GM19023 (cell line): ENCODE measurements at regions not wholly inside any gene's neighbourhood (a gene's known extent, or its start where the extent isn't known, plus 50 kb on each side); places are given as distances from the start of the nearest gene placed in this dataset.
"Not testable (repeated sequence)": the region's sequence is repeated elsewhere in the genome, so short reads cannot be mapped to it uniquely, and the experiment has no call there.

Experiments used
- ATAC-seq: cut with Tn5 transposase; IDR thresholded peaks from one replicate; pipeline ENCODE4 v1.9.1; 2021; ENCODE audit warnings: mild to moderate bottlenecking, moderate library complexity; ENCODE audit not compliant: unreplicated experiment

GRCh38 chr1:182172699-182173098, 111.2 kb upstream of the ZNF648 start:
- no peak for ATAC-seq

GRCh38 chr1:182170891-182171461, 109.5 kb upstream of the ZNF648 start:
- ATAC-seq = no peak

DNA sequence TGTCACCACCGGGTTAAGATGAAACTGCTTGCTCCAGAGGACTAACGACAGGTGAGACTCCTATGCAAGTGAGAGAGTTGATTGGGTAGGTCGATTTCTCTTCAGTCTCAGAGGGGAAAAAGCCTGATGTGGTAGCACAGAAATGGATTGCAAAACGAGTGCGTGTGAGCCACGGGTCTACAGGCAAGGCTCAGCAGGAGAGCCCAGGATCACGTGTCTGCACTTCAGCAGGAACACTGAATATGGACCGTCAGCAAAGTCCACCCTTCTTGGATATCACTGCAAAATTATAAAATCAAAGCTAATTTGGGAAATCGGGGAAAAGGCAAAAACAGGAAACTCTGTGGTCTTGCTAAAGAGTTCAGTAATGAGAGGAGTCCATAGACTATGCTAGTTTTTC, 107.7 kb upstream of the ZNF648 start:
- no peak for ATAC-seq

DNA sequence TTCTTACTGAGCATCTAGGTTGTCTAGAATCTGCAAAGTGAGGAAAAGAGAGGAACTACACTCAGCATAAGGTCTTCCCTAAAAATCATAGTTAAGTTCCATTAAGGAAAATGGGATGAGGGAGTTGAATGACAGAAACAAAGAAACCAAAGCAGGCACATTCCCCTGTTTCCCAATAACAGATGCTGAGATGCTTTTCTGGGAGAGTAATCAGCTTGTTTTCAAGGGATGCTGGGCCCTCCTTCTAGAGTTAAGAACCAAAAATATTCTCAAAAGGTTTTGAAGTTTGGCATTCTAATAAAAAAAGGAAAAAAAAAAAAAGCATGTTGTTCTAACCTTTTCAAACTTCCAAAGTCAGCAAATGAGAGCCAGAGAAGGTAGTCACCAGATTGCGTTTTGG, 105.2 kb upstream of the ZNF648 start:
- ATAC-seq = no peak

GRCh38 chr1:182166321-182166720, 104.8 kb upstream of the ZNF648 start:
- no peak for ATAC-seq

GRCh38 chr1:182164273-182164672, 102.8 kb upstream of the ZNF648 start:
- no peak for ATAC-seq

- ATAC-seq = no peak
Observed at GRCh38 chr1:182163821-182164223, 102.3 kb upstream of the ZNF648 start.

DNA sequence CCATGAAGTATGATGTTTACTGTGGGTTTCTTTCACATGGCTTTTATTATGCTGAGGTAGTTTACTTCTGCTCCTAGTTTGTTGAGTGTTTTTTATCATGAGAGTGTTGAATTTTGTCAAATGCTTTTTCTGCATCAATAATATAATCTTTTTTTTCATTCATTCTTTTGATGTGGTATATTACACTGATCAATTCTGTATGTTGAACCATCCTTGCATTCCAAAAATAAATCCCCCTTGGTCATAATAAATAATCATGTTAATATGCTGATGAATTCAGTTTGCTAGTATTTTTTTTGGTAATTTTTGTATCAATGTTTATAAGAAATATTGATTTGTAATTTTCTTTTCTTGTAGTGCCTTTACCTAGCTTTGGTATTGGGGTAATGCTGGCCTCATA, 97.9 kb upstream of the ZNF648 start:
- no peak for ATAC-seq

DNA sequence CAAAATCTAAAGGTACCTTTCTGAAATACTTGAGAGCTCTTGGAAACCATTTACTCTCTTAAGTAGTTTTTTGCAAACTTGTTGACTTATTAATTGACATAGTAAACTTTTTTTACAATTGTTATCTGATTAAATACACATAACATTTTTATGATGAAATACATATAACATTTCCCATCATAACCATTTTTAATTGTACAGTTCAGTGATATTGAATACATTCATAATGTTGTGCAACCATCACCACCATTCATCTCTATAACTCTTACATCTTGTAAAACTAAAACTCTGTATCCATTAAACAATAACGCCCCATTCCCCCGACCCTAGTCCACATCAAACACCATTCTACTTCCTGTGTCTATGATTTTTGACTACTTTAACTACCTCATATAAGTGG, 95.7 kb upstream of the ZNF648 start:
- ATAC-seq = no peak

DNA sequence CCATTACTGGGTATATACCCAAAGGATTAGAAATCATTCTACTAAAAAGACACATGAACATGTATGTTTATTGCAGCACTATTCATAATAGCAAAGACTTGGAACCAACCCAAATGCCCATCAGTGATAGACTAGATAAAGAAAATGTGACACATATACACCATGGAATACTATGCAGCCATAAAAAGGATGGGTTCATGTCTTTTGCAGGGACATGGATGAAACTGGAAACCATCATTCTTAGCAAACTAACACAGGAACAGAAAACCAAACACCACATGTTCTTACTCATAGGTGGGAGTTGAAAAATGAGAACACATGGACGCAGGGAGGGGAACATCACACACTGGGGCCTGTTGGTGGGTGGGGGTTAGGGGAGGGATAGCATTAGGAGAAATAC, 92.9 kb upstream of the ZNF648 start:
- not testable (repeated sequence) for ATAC-seq

DNA sequence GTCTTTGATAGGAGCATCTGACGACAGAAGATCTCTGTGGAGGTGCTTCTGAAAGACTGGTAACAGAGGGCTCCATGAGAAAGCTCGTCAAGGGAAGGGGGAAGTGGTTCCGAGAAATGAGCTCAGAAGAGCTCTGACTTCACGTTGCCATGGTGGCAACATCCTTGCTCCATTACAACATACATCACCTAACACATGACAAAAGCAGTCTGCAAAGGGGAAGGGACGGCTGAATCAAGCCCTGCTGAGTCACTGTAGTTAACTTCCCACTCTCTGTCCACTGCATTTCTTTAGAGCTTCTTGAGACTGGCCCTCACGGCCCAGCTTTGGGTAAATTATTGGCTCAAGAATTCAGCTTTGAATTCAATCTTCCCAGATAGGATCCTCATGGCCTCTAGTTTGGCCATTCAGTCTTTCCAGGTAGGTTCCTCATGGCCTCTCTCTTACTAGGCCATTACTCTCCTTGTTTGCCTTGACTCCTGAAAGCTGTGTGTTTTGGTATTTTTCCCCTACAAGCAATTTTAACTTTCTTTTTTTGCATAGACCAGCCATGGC, 88.0 kb upstream of the ZNF648 start:
- no peak for ATAC-seq

- ATAC-seq = no peak
Observed at GRCh38 chr1:182147951-182148350, 86.4 kb upstream of the ZNF648 start.

DNA sequence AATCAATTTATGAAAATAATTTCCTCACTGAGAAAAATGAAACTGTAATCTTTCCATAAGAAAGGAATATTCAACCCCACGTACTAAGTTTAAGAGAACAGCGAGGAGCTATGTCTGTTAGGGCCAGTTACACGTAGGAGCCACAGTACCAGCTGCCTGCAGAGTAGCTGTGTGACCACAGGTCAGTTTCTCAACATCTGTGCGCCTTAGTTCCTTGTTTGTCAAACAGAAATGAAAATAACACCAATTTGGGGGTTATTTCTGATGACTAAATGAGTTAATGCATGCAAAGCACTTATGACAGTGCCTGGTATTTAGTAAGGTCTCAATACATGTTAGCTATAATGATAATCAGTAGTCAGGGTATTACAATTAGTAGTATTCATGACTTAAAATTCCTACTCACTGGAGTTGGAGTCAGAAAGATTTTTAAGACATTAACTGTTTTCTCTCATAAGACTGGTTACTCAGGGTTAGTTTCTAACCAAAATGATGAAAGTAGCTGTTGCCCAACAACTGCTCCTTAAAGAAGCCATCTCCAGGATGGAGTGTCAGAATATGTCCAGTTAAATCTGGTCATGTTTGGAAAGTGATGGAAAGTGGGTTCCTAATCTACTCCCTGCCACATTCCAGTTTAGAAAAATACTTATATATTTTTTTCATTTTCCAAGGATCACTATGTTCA, 85.8 kb upstream of the ZNF648 start:
- ATAC-seq = peak; percentile 94

DNA sequence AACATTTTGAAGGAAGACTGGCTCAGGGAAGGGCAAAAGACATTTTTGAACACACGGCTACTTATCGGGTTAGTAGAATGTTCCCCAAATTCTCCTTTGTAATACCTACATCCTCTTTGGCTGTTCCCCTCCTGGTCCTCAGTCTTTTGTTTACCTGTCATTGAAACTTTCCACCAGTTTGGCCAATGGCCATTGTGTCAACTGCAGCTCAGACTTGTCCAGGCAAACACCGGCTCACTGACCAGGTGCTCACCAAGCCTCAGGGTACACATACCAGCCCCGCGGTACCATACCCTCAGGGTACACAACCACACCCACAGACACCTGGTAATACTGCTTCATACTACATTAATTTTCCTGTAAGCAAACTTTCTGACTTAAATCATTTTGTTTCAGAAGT, 84.8 kb upstream of the ZNF648 start:
- ATAC-seq = no peak

DNA sequence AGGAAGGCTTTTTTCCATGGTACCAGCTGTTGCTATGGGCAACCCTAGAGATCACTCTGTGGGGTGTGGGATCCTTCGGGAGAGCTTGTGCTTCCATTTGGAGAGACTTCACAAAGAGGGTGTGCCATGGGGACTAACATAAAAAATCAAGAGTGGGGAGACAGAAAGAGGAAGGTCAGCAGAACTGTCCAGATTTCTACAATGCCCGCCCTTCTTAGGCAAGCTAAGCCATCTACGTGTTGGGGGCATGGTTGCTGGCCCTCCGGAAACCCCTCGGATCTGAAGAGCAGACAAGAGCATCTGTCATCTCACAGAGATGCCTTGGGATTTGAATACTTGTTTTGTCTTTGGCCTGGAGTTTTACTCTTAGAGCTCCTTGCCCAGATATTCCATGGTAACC, 83.9 kb upstream of the ZNF648 start:
- no peak for ATAC-seq

DNA sequence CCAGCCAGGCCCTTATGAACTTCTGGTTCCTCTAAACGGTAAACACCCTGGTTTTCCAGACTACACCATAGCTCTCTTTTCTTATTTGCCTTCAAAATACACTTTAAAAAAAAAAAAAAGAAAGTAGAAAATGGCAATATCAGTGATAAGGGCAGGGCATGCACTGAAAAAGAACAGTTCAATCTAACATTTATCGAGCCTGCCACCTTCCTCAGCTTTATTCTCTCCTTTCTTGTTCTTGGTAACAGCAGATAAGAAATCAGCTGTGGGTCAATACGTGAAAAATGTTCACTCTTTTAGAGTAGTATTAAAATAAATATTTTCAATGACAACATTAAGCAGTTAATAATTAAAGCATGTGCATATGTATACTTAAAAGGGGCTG, 83.1 kb upstream of the ZNF648 start:
- ATAC-seq = no peak

GRCh38 chr1:182143825-182144645, 82.5 kb upstream of the ZNF648 start:
- no peak for ATAC-seq

DNA sequence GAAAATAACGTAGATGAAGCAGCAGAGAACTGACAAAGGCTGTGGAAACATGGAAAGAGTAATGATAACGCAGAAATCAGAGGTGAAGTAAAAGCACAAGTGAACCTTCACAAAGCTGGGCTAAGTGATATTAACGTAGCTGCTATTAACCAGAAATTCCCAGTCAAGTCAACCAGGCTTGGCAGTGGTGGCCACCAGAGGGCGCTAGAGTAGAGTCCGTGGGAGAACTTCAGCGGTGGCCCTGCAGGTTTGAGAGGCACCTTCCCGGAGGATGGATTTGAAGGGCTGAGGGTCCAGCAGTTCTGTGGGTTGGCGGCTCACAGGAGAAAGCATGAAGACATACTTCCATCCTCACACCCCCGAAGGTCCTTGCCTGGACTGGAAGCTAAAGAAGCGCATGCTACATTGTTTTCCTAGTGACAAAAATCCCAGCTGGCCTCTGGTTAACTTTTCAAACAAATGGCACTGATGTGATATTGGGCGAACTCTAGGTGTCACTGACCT, 81.7 kb upstream of the ZNF648 start:
- ATAC-seq = no peak

DNA sequence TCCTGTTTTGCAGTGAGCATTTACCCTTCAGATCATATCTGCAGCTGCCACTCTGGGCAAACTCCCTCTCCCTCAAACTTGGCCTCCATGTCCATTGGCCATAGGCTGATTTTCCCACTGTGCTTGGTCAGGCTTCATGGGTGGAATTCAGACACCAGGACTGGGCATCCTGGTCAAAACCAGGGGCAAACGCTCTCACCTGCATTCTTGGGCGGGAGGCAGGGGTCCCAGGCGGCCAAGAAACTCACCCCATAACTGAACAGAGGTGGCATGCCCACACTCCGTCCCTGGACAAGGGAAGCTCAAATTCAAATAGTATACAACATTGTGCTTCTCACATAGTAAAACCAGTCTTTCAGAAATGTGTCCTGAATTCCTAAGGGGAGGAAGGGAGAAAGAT, 81.1 kb upstream of the ZNF648 start:
- ATAC-seq = no peak

DNA sequence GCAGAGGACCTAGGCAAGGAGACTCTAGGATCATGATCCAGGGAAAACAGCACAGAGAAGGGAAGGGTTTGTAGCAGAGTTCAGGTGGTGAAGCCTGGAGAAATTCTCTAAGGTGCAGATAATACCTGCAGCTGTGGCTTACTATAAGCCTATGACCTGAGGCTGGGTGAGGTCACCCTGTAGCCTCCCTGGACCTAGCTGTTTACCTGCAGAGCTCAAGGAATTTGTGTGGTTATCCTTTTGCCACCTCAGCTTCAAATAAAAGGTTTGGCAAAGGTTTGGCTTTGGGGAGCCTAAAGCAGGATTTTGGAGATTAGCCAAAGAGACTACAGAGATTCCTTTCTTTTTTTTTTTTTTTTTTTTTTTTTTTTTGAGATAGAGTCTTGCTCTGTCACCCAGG, 79.5 kb upstream of the ZNF648 start:
- ATAC-seq = no peak

DNA sequence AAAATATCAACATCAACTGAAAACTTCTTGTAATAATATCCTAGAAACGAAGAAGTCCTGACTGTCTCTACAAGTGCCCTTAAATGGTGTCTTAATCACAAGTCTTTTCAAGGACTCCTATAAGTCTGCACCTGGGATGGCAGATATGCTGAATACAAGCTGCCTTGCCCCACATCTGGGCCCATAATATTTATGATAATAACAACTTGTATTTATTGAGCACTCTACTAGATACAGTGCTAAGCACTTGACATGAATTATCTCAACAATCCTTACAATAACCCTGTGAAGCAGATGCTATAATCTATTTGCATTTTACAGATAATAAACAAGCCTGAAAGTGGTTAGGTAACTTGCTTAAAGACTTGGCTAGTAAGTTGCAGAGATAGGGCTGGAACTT, 78.0 kb upstream of the ZNF648 start:
- no peak for ATAC-seq

DNA sequence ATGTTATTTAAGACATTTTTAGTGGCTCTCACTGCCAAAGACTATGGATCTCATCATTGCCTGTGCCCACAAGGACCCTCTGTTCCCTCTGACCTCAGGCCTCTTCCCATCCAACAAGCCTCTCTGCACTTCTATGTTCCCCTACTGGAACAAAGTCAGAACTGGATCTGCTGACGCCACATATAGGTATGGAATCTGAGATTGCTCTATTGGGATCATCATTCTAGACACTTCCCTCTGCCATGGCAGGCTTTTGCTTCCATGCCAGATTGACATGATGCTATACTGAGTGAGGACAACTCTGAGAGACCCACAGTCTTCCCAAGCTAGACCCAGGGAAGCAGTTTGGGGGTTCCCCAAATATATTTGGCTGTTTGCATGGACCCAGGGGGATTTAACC, 76.0 kb upstream of the ZNF648 start:
- no peak for ATAC-seq
